Urothelium cell line (cell line): ENCODE measurements at regions not wholly inside any gene's neighbourhood (a gene's known extent, or its start where the extent isn't known, plus 50 kb on each side); places are given as distances from the start of the nearest gene placed in this dataset.

Experiments
- DNase-seq: peaks from one replicate; pipeline ENCODE4 v3.0.0; 2011; ENCODE audit warnings: low spot score, mixed read lengths
- FAIRE-seq: peaks from 2 replicates; lab custom pipeline; 2011; peaks lifted over from hg19 to GRCh38; lab: Jason Lieb, UNC

DNA sequence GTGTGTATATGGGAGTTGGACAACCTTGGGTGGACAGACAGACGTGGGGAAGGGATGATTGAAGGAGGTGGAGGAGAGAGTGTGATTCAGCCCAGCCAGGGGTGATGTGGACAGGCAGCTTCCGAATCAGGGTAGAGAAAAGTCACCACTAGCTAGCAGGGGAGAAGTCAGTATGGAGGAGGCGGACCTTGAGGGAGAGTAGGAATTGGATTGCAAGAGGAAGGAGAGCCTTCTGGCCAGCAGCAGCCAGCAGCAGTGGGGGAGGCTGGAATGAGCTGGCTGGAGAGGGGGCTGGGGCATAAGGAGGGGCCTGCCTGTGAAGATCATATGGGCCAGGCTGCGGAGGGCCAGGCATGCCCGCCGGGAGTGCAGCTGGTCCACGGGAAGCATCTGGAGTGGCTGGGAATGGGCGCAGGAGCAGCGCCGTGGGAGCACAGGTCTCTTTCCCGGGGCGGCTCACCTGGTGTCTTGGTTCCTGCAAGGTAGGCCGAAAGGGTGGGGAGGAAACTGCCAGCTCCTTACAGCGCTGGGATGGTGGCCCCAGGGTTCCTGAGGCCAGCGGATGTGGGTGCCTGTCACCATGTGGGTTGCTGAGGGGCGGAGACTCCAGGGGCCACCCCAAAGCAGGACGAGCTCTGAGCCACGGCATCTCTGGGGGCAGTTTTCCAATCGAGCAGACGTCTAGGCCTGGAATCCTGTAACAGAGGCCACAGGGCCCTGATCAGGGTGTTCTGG lies 235.3 kb downstream of the SEC14L1 start:
- FAIRE-seq = no peak
- no peak for DNase-seq

- DNase-seq (no peak), FAIRE-seq (no peak)
Measured at GRCh38 chr17:77376795-77377709, 236.3 kb downstream of the SEC14L1 start.

- FAIRE-seq (no peak), DNase-seq (no peak)
Measured at GRCh38 chr17:77377710-77378235, 237.0 kb downstream of the SEC14L1 start.

- FAIRE-seq (no peak), DNase-seq (no peak)
Measured at GRCh38 chr17:77378318-77379064, 237.7 kb downstream of the SEC14L1 start.

DNA sequence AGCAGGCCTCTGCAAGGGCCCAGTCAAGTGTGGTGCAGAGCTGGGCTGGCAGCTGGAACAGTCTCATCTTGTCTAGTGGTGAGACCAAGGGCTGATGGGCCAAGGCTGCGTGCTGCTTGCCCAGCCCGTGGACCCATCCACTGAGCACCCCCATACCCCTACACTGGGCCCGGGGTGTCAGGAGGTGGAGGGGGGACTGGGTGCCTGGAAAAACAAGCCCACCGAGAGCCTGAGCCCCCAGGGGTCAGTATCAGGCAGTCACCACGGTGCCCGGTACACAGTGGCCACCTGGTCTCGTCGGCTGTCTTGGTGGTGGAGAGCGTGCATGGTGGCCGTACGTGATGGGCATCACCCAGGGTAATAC lies 238.3 kb downstream of the SEC14L1 start:
- peak; percentile 48 for FAIRE-seq
- no peak for DNase-seq

DNA sequence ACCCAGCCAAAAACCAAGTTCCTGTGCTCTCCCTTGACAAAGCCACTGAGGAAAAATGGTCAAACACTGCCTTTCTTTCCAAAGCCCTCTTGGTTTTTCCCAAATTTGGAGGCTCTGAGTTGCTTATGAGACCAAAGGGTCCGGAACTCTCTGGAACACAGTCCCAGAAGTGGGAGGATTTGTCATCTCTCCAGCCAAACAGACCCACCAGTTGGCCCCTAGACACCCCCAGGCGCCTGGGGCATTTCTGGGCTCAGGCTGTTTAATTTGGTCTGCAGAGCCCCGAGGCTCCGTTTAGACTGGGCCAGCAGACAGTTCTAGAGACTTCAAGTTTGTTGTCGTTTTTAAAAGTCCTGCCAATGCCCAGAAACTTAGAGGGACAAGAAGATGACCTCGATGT lies 239.1 kb downstream of the SEC14L1 start:
- no peak for DNase-seq
- no peak for FAIRE-seq

DNA sequence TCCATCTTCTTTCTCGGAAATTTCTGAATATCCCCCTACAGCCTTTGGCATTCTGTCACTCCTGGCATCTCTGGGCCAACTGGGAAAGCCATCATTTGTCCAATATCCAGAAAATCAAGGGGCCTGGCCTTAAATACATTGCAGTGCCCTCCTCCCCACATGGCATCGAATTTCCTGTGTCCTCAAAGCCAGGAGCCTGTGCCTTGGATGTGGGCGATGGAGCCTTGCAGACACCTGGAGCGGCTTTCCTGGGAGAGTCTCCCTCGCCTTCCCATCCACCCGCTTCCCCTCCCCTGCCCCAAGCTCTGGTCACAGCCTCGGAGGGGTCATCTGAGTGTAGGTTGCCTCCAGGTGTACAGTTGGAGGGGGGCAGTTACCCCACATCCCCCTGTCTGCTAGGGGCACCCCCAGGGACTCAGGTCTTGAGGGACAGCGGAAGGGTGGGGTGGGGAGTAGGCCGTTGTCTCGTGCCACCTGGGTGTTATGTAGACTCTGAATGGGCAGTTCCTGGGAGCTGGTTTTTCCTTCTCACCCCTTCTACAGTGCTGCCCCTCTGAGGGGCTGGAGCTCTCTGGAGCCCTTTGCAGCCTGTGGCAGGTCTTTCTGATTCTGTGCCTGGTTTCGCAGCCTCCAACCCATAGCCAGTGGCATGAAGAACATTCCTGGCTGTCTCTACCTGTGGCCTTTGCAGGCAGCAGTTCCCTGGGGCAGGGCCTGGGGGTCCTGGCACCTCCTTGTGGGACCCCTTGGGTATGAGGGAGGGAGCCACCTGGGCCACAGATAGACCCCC lies 239.8 kb downstream of the SEC14L1 start:
- DNase-seq (no peak), FAIRE-seq (no peak)

DNA sequence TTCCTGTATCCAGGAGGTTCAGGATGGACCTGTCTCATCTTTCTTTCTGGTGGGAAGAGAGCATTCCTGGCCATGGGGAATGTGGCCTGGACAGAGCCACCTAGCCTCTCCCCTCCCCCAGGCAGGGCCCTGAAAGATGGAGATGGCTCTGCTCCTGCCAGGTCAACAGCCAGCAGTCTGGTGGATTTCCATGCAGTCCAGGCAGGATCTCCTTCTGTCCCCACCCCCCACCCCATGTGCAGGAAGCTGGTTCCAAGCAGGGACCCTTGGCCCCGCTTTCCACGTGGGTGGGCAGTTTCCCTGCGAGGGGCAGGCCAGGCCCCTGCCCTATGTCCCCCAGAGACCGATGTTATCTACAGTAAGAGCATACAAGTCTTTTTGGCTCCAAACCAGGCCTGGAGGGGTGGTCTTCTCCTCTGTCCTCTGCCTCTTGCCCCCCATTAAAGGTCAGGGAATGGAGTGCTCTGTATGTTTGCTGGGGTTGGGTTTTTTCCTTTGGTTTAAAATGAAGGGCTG lies 240.5 kb downstream of the SEC14L1 start:
- DNase-seq = no peak
- peak; percentile 30 for FAIRE-seq

DNA sequence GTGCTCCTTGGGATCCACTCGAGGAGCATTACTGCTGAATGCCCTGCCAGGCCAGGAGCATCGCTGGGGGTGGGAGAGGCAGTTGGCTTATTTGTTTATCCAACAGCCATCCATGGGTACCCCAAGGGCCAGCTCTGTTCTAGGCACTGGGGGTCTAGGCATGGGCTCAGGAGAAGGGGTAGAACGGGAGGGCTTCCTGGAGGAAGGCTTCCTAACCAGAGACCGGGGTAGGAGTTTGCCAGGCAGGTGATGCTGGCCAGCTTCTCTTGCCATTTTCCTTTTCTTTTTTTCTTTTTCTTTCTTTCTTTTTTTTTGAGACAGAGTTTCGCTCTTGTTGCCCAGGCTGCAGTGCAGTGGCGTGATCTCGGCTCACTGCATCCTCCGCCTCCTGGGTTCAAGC lies 241.0 kb downstream of the SEC14L1 start:
- DNase-seq (no peak), FAIRE-seq (peak; percentile 27)

- no peak for FAIRE-seq
Measured at GRCh38 chr17:77382356-77382911, 241.7 kb downstream of the SEC14L1 start.

GRCh38 chr17:77382966-77383612 lies 242.3 kb downstream of the SEC14L1 start:
- peak; percentile 37 for FAIRE-seq
- peak; percentile 54 for DNase-seq

More at GRCh38 chr17:77382356-77382911, 241.7 kb downstream of the SEC14L1 start:
- no peak for DNase-seq

- DNase-seq = no peak
- FAIRE-seq = peak; percentile 17
Measured at GRCh38 chr17:77383613-77384608, 243.1 kb downstream of the SEC14L1 start.

DNA sequence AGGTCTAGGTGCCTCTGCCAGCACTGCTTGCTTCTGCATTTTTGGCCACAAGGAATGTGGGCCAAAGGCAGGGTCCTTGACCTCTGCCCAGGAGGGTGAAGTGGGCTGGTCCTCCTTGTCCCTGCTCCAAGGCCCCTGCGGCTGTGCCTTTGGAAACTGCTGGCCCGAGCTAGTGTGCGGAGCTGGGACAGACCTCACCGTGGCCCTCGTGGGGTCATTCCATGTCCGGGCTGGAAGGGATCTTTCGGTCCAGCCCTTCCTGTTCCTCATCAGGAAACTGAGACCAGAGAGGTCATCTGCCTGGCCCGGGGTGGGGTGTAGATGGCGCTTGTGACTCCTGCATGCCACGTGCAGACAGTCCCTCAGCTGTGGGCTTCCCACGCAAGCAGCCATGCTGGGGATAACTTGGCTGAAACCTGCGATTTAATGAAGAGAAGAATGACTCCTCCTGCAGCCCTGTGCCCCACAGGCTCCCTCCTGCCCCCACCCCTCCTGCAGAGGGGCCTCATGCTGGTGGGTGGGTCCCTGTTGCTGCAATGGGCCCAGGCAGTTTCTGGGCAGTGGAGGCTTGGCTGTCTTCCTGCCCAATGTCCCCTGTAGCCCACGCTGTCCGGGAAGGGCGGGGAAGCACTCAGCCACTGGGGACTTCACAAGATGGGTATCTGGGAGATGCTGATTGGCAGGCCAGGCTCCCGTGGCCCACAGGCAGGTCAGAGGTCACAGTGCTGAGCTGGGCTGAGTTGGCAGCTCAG lies 245.2 kb downstream of the SEC14L1 start:
- FAIRE-seq = no peak
- no peak for DNase-seq

DNA sequence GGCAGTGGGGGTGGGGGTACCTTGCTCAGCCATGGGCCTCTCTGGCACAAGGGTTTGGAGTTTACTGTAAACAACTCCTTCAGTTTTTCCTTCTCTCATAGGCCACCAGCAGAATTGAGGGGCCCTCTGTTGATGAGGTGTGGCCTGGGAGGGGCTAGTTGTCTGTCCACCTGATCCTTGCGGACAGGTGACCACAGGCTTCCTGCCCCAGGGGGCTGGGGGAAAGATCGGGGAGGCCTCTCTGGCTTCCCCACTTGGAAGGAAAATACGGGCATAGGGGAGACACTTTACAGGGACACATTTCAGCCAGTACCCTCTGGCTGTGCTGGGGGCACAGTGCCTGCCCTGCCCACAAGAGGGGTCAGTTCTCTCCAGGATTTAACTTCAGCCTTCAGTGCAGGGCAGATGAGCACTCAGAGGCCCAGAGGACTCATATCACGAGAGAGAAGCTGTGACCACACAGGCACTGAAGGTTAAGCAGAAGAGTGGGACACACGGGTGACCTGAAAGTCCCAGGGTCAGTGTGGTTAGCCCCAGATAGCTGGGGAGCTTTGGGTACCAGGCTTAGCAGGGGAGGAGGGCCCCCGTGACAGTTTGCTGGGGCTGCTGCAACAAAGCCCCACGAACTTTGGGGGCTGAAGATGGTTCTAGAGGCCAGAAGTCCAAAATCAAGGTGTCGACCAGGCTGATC lies 245.9 kb downstream of the SEC14L1 start:
- DNase-seq (no peak), FAIRE-seq (no peak)

DNA sequence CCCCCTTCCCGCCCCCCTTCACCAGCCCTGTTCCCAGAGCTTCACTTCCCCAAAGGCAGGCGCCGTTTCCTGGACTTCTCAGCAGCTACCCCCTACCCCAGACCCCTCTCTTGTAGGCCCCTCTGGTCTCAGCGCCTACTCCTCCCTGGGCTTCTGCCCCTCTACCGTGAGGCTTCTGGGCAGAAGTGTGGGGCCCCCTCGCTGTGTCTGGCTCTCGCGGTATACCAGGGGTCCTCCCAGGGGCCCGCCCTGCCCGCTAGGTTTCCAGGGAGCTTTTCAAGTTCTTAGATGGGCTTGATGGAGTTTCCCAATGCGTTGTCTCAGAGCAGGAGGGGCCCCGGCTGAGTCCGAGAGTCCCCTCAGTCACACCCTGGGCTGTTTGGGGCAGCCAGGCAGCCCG lies 247.1 kb downstream of the SEC14L1 start:
- DNase-seq (no peak), FAIRE-seq (no peak)

DNA sequence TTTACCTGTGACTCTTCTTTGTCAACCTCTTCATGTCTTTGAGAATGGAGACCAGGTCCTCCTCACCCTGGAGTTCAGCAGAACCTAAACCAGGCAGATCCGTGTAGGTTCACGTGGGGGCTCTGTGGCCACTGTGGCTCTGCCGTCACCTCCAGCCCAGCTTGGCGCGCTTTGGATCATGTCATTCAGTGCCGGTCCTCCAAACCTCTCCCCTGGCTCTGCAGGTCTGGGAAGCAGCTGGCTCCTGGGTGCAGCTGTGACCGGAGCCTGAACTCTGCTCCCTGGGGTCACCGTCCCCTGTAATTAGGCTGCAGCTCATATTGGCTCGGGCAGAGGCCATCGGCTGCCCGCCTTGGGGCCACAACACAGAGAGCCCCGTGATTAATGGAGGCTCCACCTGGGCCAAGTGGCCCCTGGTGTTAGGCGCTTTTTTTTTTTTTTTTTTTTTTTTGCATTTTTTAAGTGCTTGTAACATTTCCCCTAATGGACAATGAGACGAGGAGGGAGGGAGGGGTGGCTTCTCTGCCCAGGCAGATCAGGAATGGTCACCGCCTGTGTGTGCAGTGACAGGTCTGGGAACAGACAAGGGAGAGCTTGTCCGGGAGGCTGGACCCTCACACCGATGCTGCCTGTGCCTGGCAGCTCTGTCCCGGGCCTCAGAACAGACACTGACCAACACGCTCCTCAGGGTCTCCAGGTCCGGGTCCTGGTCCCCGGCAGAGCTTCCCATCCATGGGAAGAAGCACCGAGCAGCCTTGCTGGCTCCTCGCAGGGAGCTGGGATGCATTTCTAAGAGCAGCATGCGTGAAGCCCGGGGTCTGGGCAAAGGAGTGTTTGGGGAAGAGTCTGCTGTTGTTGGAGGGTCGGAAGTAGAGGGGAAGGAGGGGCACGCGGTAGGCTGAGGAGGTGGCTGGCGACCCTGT lies 247.9 kb downstream of the SEC14L1 start:
- DNase-seq (no peak), FAIRE-seq (peak; percentile 20)
